ENCODE measurements at regions not wholly inside any gene's neighbourhood (a gene's known extent, or its start where the extent isn't known, plus 50 kb on each side); places are given as distances from the start of the nearest gene placed in this dataset.

DNA sequence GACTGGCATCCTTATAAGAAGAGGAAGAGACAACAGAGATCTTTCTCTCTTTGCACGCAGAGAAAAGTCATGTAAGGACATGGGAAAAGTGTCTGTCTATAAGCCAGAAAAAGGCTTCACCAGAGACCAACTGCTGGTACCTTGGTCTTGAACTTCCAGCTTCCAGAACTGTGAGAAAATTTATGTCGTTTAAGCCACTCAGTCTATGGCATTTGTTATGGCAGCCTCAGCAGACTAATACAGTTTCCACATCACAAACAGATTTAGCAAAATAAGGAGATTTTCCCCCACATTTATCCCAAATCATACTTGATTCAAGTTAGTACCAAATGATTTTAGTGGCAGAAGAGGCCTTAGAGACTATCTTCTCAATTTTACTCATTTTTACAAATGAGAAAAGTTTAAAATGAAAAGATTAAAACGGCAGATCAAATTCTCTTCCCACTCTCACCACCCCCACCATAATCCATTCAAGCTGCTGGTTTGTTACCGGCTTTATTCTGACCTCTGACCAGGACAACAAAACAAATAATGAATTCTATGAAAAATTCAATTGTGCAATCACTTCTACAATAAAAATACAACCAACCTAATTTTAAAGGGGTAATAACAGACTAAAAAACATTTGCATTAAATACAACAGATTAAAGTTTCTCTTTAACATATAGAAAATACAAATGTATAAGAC is 316.3 kb downstream of the TBC1D4 start:
- TF ChIP-seq, protein P1, sequence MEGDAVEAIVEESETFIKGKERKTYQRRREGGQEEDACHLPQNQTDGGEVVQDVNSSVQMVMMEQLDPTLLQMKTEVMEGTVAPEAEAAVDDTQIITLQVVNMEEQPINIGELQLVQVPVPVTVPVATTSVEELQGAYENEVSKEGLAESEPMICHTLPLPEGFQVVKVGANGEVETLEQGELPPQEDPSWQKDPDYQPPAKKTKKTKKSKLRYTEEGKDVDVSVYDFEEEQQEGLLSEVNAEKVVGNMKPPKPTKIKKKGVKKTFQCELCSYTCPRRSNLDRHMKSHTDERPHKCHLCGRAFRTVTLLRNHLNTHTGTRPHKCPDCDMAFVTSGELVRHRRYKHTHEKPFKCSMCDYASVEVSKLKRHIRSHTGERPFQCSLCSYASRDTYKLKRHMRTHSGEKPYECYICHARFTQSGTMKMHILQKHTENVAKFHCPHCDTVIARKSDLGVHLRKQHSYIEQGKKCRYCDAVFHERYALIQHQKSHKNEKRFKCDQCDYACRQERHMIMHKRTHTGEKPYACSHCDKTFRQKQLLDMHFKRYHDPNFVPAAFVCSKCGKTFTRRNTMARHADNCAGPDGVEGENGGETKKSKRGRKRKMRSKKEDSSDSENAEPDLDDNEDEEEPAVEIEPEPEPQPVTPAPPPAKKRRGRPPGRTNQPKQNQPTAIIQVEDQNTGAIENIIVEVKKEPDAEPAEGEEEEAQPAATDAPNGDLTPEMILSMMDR (IDR thresholded peaks at IDR 0.05; ENCODE audit: low read length): no peak
- TF ChIP-seq EZH2 (IDR thresholded peaks at IDR 0.05; ENCODE audit: borderline replicate concordance, low read length): no peak

Measured in OCI-LY1 (cell line).